GM12872 (cell line): ENCODE measurements at regions not wholly inside any gene's neighbourhood (a gene's known extent, or its start where the extent isn't known, plus 50 kb on each side); places are given as distances from the start of the nearest gene placed in this dataset.

Experiments used
- TF ChIP-seq, protein P1 (sequence below): IDR thresholded peaks from 3 replicates; pipeline ENCODE4 v1.5.1; 2011; ENCODE audit warnings: low read depth, mild to moderate bottlenecking, low read length, moderate library complexity; ENCODE audit not compliant: insufficient read depth

DNA sequence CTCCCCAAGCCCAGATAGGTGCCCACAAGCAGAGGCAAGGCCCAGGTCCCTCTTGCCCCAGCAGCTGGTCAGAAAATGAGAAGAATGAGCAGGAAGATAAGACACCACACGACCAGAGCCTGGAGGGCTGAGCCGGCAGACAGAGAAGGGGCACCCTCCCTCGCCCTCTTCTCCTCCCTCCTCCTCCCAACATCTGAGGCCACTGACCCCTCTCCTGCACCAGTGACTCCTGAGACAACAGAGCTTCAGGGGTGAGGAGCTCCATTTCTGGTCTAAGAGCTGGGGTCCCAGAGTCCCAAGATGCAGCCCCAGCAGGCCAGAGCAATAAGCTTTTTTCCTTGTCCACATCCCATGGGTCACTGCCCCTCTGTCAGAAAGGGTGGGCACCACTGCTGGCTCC is 159.2 kb downstream of the TRIM29 start:
- TF ChIP-seq, protein P1, sequence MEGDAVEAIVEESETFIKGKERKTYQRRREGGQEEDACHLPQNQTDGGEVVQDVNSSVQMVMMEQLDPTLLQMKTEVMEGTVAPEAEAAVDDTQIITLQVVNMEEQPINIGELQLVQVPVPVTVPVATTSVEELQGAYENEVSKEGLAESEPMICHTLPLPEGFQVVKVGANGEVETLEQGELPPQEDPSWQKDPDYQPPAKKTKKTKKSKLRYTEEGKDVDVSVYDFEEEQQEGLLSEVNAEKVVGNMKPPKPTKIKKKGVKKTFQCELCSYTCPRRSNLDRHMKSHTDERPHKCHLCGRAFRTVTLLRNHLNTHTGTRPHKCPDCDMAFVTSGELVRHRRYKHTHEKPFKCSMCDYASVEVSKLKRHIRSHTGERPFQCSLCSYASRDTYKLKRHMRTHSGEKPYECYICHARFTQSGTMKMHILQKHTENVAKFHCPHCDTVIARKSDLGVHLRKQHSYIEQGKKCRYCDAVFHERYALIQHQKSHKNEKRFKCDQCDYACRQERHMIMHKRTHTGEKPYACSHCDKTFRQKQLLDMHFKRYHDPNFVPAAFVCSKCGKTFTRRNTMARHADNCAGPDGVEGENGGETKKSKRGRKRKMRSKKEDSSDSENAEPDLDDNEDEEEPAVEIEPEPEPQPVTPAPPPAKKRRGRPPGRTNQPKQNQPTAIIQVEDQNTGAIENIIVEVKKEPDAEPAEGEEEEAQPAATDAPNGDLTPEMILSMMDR = no peak

DNA sequence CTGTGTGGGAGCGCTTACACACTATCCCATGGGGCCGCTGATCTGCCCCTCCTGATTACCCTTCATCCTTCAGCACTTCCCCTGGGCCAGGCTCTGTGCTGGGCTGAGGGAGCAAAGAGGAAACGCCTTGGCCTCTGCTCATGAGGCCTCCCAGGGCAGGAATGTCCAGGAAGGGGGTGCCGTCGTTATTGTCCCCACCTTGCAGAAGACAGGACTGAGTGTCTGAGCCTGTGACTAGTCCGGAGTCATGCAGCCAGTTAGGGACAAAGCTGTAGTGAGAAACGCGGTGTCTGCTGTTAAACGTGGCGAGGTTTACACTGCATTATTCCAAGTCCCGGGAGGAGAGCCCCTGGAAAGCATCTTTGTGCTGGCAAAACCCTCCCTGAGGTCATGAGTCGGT is 160.0 kb downstream of the TRIM29 start:
- TF ChIP-seq, protein P1 = no peak

DNA sequence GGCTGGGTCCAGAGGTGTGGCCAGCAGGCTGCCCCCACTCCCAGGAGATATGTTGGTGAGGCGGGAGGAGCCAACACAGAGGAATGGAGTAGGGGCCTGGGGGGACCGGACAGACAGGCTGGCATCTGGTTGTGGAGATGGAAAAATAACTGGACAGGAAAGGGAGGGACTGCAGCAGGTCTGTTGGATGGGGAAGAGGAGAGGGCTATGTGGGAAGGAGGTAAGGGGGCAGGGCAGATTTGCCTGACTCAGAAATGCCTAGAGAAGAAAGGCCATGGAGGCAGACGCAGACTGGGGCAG is 160.4 kb downstream of the TRIM29 start:
- TF ChIP-seq, protein P1 = no peak

DNA sequence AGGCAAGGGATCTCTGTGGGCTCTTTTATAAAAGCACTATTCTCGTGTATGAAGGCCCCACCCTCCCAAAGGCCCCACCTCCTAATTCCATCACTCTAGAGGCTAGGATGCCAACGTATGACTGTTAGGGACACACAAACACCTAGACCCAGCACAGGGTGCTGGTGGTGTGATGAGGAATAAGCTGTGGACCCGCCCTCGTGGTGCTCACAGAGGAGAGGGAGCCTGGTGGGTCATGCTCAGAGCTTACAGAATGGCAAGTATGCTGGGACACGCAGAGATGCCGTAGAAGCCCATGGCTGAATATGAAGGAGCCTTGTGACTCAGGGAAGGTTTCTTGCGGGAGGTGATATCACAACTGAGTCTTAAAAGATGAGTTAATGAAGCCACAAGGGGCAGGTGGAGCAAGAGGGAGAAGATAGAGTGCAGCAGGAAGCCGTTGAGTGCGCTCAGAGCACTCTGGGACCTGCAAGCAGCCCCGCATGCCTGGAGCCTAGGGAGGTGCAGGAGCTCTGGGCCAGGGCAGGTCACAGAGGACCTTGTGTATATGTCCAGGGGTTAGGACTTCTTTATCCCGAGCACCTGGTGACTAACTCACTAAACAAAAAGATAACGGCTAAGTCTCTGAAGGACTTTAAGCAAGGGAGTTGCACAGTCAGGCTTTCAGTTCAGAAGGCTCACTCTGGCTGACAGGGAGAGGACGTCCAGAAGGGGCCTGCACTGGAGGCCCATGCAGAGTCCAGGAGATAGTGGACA is 160.9 kb downstream of the TRIM29 start:
- TF ChIP-seq, protein P1 = no peak

DNA sequence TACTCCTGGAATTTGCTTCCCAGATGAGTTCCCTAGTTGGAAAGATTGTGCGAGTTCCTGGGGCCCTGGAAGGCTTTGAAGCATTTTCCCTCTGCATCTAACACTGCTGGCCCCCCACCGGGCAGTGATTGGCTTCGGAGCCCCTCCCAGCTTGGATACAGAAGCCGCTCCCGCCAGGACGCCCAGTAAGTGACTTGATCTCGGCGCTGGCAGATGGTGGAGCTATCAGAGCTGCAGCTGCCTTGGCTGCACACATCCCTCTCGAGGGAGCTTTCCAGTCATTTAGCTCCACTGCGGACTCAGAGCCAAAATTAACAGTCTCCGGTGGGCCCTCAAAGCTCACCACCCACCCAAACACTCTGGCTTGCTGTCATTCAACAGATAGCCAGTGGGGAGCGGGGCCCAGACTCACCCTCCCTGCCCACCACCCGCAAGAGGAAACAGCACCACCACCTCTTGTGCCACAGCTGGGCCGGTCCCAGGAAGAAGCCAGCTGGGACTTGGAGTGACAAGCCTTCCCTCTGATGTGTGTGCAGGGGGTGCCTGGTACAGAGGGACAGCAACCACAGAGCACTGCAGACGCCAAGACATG is 162.3 kb downstream of the TRIM29 start:
- TF ChIP-seq, protein P1 = no peak

DNA sequence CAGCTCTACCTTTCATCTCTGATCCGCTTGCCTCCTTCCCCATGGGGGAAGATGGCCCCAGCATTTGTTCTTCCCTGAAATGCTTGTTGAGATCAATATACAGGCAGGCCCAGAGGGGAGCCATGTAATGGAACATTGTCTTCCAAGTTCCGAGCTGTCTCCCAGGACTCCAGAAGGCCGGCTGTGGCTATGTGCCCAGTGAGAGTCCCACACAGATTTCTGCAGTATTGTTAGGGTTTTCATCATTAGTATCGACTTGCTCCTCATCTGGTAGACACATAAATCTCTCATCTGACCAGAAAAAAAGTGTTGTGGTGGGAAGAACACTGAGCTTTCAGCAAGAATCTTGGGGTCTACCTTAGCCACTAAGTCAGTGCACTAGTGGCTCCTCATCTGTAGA is 163.4 kb downstream of the TRIM29 start:
- TF ChIP-seq, protein P1 = no peak

DNA sequence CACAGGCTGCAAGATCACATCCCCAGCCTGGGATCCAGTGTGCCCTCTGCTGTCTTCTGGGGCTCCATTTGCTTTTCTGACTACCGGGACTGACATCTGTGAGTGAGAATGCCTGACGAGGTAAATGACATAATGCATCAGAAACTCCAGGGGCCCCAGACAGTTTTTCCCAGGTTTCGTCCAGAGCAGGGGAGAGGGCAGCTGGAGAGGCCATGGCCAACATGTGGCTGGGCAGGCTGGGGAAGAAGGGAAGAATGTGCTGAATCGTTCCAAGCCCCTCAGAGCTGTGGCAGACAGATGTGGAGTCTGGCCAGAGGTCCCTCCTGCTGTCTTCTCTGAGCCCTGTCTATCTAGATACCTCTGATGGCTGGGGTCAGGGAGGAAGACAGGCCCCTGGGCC is 163.9 kb downstream of the TRIM29 start:
- TF ChIP-seq, protein P1 = no peak

DNA sequence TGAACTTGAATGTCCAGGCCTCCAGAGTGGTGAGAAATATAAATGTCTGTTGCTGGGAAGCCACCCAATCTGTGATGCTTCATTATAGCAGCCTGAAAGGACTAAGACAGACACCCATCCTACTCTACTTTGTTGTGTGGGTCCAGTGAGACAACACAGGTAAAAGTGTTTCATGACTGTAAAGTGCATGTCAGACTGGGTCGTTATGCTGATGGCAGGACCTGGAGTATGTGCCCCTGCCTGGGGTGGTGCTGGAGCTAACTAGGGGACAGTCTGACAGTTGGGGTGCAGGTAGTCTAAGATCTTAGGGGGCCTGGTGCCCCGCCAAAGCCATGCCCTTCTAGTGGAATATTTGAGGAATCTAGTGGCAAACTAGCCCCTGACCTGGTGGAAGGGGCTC is 165.6 kb downstream of the TRIM29 start:
- TF ChIP-seq, protein P1 = no peak
